ENCODE measurements at regions not wholly inside any gene's neighbourhood (a gene's known extent, or its start where the extent isn't known, plus 50 kb on each side); places are given as distances from the start of the nearest gene placed in this dataset.

- Histone ChIP-seq H3K27me3 (no peaks in the 10 kb centered on the region), H3K9me3 (no peaks in the 10 kb centered on the region), H3K27ac (no peak overlapping the region), H3K4me1 (peaks cover 0 to 10% (median 8%) of the 10 kb centered on the region in 4 donors), H3K4me3 (no peak overlapping the region), H3K36me3 (no peaks in the 10 kb centered on the region)
- TF ChIP-seq POLR2A (IDR thresholded peaks at IDR 0.05) = no peak
- no peak for TF ChIP-seq CTCF (IDR thresholded peaks at IDR 0.05)
- no peak for TF ChIP-seq POLR2AphosphoS5 (IDR thresholded peaks at IDR 0.05)
- no peak for TF ChIP-seq EP300 (IDR thresholded peaks at IDR 0.05)
- WGBS, 2 donors = 94 to 95% methylated on average over 11 of the region's 11 CpGs
- DNase-seq = no peak
- ATAC-seq (ENCODE audit: low FRiP score in 2 of 2) = no peak
These were observed 216.6 kb upstream of the IL12A start for GRCh38 chr3:159771865-159772611.

- Histone ChIP-seq H3K4me1 (peaks cover 0 to 10% (median 8%) of the 10 kb centered on the region in 4 donors), H3K9me3 (no peaks in the 10 kb centered on the region), H3K27me3 (no peaks in the 10 kb centered on the region), H3K36me3 (no peaks in the 10 kb centered on the region), H3K27ac (no peak overlapping the region), H3K4me3 (no peak overlapping the region)
- WGBS, 2 donors = 90 to 94% methylated on average over 3 of the region's 3 CpGs
- DNase-seq (no peak), ATAC-seq (ENCODE audit: low FRiP score in 2 of 2) (no peak)
- TF ChIP-seq POLR2A (IDR thresholded peaks at IDR 0.05) (no peak), POLR2AphosphoS5 (IDR thresholded peaks at IDR 0.05) (no peak), CTCF (IDR thresholded peaks at IDR 0.05) (no peak), EP300 (IDR thresholded peaks at IDR 0.05) (no peak)
These were observed 214.9 kb upstream of the IL12A start for GRCh38 chr3:159773706-159774105.

GRCh38 chr3:159775372-159775961, 213.2 kb upstream of the IL12A start:
- Histone ChIP-seq H3K27me3 (no peaks in the 10 kb centered on the region), H3K27ac (peak overlapping the region in 2 of 4 donors; percentile 7 to 57), H3K36me3 (no peaks in the 10 kb centered on the region), H3K9me3 (no peaks in the 10 kb centered on the region), H3K4me1 (peaks cover 0 to 10% (median 8%) of the 10 kb centered on the region in 4 donors), H3K4me3 (no peak overlapping the region)
- DNase-seq (no peak), ATAC-seq (ENCODE audit: low FRiP score in 2 of 2) (peak; percentile 65 to 69)
- 33 to 41% methylated on average over 5 of the region's 5 CpGs for WGBS, 2 donors
- TF ChIP-seq EP300 (IDR thresholded peaks at IDR 0.05) = no peak
- no peak for TF ChIP-seq POLR2AphosphoS5 (IDR thresholded peaks at IDR 0.05)
- TF ChIP-seq CTCF (IDR thresholded peaks at IDR 0.05) = no peak
- peak in 1 of 4 donors; percentile 7 for TF ChIP-seq POLR2A (IDR thresholded peaks at IDR 0.05)

- TF ChIP-seq EP300 (IDR thresholded peaks at IDR 0.05) = no peak
- TF ChIP-seq POLR2A (IDR thresholded peaks at IDR 0.05) = no peak
- TF ChIP-seq CTCF (IDR thresholded peaks at IDR 0.05) = no peak
- TF ChIP-seq POLR2AphosphoS5 (IDR thresholded peaks at IDR 0.05) = no peak
- no peaks in the 10 kb centered on the region for H3K36me3 ChIP-seq
- H3K27ac ChIP-seq = no peak overlapping the region
- H3K9me3 ChIP-seq = no peaks in the 10 kb centered on the region
- no peak for DNase-seq
- 86 to 95% methylated on average over 4 of the region's 4 CpGs for WGBS, 2 donors
- H3K4me3 ChIP-seq = no peak overlapping the region
- no peaks in the 10 kb centered on the region for H3K27me3 ChIP-seq
- H3K4me1 ChIP-seq = peaks cover 0 to 10% (median 8%) of the 10 kb centered on the region in 4 donors
- no peak for ATAC-seq (ENCODE audit: low FRiP score in 2 of 2)
These were observed 211.9 kb upstream of the IL12A start for GRCh38 chr3:159776779-159777178.
